ENCODE measurements at regions not wholly inside any gene's neighbourhood (a gene's known extent, or its start where the extent isn't known, plus 50 kb on each side); places are given as distances from the start of the nearest gene placed in this dataset.

- TF ChIP-seq CTCF (optimal IDR thresholded peaks at IDR 0.05 in 1 of 3, IDR thresholded peaks at IDR 0.05 in 1 of 3, conservative IDR thresholded peaks at IDR 0.05 in 1 of 3; ENCODE audit: extremely low read depth in 1 of 3, insufficient read depth in 2 of 3, low read length in 3 of 3) (no peak), EZH2 (IDR thresholded peaks at IDR 0.05; ENCODE audit: low read length) (no peak)
These were observed 85.4 kb upstream of the SLC25A33 start for GRCh38 chr1:9453779-9454418.

All from keratinocyte (primary cell).